HEK293 (cell line): ENCODE measurements at regions not wholly inside any gene's neighbourhood (a gene's known extent, or its start where the extent isn't known, plus 50 kb on each side); places are given as distances from the start of the nearest gene placed in this dataset.

Experiments used
- CTCF ChIA-PET: fragments of 350-600 bp; formaldehyde crosslinking; extraction: SDS; loops from one replicate; lab custom pipeline; 2021; ENCODE audit warnings: antibody characterized with exemption; lab: Yijun Ruan, JAX
- POLR2A ChIA-PET: fragments of 300-600 bp; formaldehyde crosslinking; extraction: SDS; loops from one replicate; lab custom pipeline; 2020; ENCODE audit warnings: antibody characterized with exemption, inconsistent platforms; lab: Yijun Ruan, JAX
- H3K27ac ChIP-seq: fragments of 200-500 bp; sonication (Bioruptor generic); 2 replicates; pipeline ENCODE4 v1.5.1; 2014; ENCODE audit warnings: low read depth, low read length, control low read depth, inconsistent platforms; ENCODE audit errors: extremely low read depth
- H3K36me3 ChIP-seq, 2 experiments: fragments of 200-500 bp in 1 of 2; sonication (Bioruptor generic) in 1 of 2; 1 replicate in 1 of 2; 2 replicates in 1 of 2; pipeline ENCODE4 v1.5.1; 2014 to 2017; ENCODE audit warnings: inconsistent platforms in 2 of 2, low read length in 2 of 2; ENCODE audit not compliant: control insufficient read depth in 2 of 2, insufficient read depth in 1 of 2
- H3K4me1 ChIP-seq: fragments of 200-500 bp; sonication (Bioruptor generic); 2 replicates; pipeline ENCODE4 v1.5.1; 2014; ENCODE audit warnings: mild to moderate bottlenecking, low read length, inconsistent platforms; ENCODE audit not compliant: control insufficient read depth, insufficient read depth
- H3K4me3 ChIP-seq: 2 replicates; pipeline ENCODE4 v1.5.1; 2011; ENCODE audit warnings: low read depth, mild to moderate bottlenecking, control low read depth, low read length, moderate library complexity
- H3K9me3 ChIP-seq: fragments of 200-500 bp; sonication (Bioruptor generic); 2 replicates; pipeline ENCODE4 v1.5.1; 2014; ENCODE audit warnings: low read depth, low read length, inconsistent platforms; ENCODE audit not compliant: control insufficient read depth, insufficient read depth
- ATF2 ChIP-seq: fragments of 450-650 bp; formaldehyde crosslinking; IDR thresholded peaks from 2 replicates; pipeline ENCODE4 v1.5.1; 2016; ENCODE audit warnings: missing biosample characterization, missing genetic modification characterization, low read depth
- CTCF ChIP-seq: fragments of 450-650 bp; formaldehyde crosslinking; IDR thresholded peaks from 2 replicates; pipeline ENCODE4 v1.5.1; 2016; ENCODE audit warnings: missing biosample characterization, missing genetic modification characterization
- GFI1B ChIP-seq: fragments of 450-650 bp; formaldehyde crosslinking; IDR thresholded peaks from 2 replicates; pipeline ENCODE4 v1.5.1; 2016; ENCODE audit warnings: missing biosample characterization, missing genetic modification characterization
- GLI4 ChIP-seq: fragments of 450-650 bp; formaldehyde crosslinking; IDR thresholded peaks from 2 replicates; pipeline ENCODE4 v1.5.1; 2016; ENCODE audit warnings: missing biosample characterization, missing genetic modification characterization
- KLF1 ChIP-seq: fragments of 450-650 bp; formaldehyde crosslinking; IDR thresholded peaks from 2 replicates; pipeline ENCODE4 v1.5.1; 2016; ENCODE audit warnings: missing biosample characterization, missing genetic modification characterization
- MEIS1 ChIP-seq: sonication (generic); formaldehyde crosslinking; IDR thresholded peaks from 2 replicates; pipeline ENCODE4 v1.8.1; 2022; ENCODE audit warnings: missing genetic modification reagents, mild to moderate bottlenecking, borderline replicate concordance
- OSR2 ChIP-seq: fragments of 450-650 bp; formaldehyde crosslinking; IDR thresholded peaks from 2 replicates; pipeline ENCODE4 v1.5.1; 2016; ENCODE audit warnings: missing biosample characterization, missing genetic modification characterization
- RBAK ChIP-seq: fragments of 450-650 bp; formaldehyde crosslinking; IDR thresholded peaks from 2 replicates; pipeline ENCODE4 v1.5.1; 2016; ENCODE audit warnings: missing biosample characterization, missing genetic modification characterization
- SP7 ChIP-seq: fragments of 450-650 bp; formaldehyde crosslinking; IDR thresholded peaks from 2 replicates; pipeline ENCODE4 v1.5.1; 2016; ENCODE audit warnings: missing biosample characterization, missing genetic modification characterization
- ZBTB21 ChIP-seq: fragments of 450-650 bp; formaldehyde crosslinking; IDR thresholded peaks from 2 replicates; pipeline ENCODE4 v1.5.1; 2017; ENCODE audit warnings: missing biosample characterization, missing genetic modification characterization
- ZBTB44 ChIP-seq: fragments of 450-650 bp; IDR thresholded peaks from 2 replicates; pipeline ENCODE4 v1.5.1; 2018; ENCODE audit warnings: missing biosample characterization, mild to moderate bottlenecking, missing genetic modification characterization
- ZBTB7A ChIP-seq: fragments of 450-650 bp; formaldehyde crosslinking; IDR thresholded peaks from 2 replicates; pipeline ENCODE4 v1.5.1; 2016; ENCODE audit warnings: low read depth, missing biosample characterization, missing genetic modification characterization
- ZEB2 ChIP-seq: fragments of 450-650 bp; formaldehyde crosslinking; IDR thresholded peaks from 2 replicates; pipeline ENCODE4 v1.5.1; 2016; ENCODE audit warnings: missing biosample characterization, missing genetic modification characterization
- ZFP3 ChIP-seq: fragments of 450-650 bp; formaldehyde crosslinking; IDR thresholded peaks from 2 replicates; pipeline ENCODE4 v1.5.1; 2016; ENCODE audit warnings: low read depth, missing biosample characterization, missing genetic modification characterization
- ZNF248 ChIP-seq: fragments of 450-650 bp; formaldehyde crosslinking; IDR thresholded peaks from 2 replicates; pipeline ENCODE4 v1.5.1; 2017; ENCODE audit warnings: missing biosample characterization, missing genetic modification characterization
- ZNF311 ChIP-seq: fragments of 450-650 bp; formaldehyde crosslinking; IDR thresholded peaks from 2 replicates; pipeline ENCODE4 v1.5.1; 2017; ENCODE audit warnings: missing biosample characterization, missing genetic modification characterization, borderline replicate concordance
- ZNF501 ChIP-seq: fragments of 450-650 bp; formaldehyde crosslinking; IDR thresholded peaks from 2 replicates; pipeline ENCODE4 v1.5.1; 2016; ENCODE audit warnings: missing biosample characterization, missing genetic modification characterization
- ZNF585B ChIP-seq: fragments of 450-650 bp; formaldehyde crosslinking; IDR thresholded peaks from 2 replicates; pipeline ENCODE4 v1.5.1; 2016; ENCODE audit warnings: missing biosample characterization, missing genetic modification characterization
- ZNF600 ChIP-seq: fragments of 450-650 bp; formaldehyde crosslinking; IDR thresholded peaks from 2 replicates; pipeline ENCODE4 v1.5.1; 2016; ENCODE audit warnings: missing biosample characterization, missing genetic modification characterization
- ZNF610 ChIP-seq: fragments of 450-650 bp; formaldehyde crosslinking; IDR thresholded peaks from 2 replicates; pipeline ENCODE4 v1.5.1; 2016; ENCODE audit warnings: missing biosample characterization, missing genetic modification characterization, borderline replicate concordance
- ZNF624 ChIP-seq: fragments of 450-650 bp; formaldehyde crosslinking; IDR thresholded peaks from 2 replicates; pipeline ENCODE4 v1.5.1; 2017; ENCODE audit warnings: missing biosample characterization, missing genetic modification characterization
- ZNF626 ChIP-seq: fragments of 450-650 bp; sonication (Bioruptor Pico); formaldehyde crosslinking; IDR thresholded peaks from 2 replicates; pipeline ENCODE4 v1.5.1; 2018; ENCODE audit warnings: missing biosample characterization, missing genetic modification characterization, inconsistent platforms
- ZNF768 ChIP-seq: fragments of 450-650 bp; formaldehyde crosslinking; IDR thresholded peaks from 2 replicates; pipeline ENCODE4 v1.5.1; 2018; ENCODE audit warnings: missing biosample characterization, mild to moderate bottlenecking, missing genetic modification characterization
- TF ChIP-seq, protein P1 (sequence below): fragments of 450-650 bp; formaldehyde crosslinking; IDR thresholded peaks from 2 replicates; pipeline ENCODE4 v1.5.1; 2016; ENCODE audit warnings: missing biosample characterization, missing genetic modification characterization

GRCh38 chr3:98974442-98974841 is 72.9 kb upstream of the DCBLD2 start:
- no peak overlapping the region for H3K4me3 ChIP-seq
- ChIA-PET CTCF (no interaction called here), POLR2A (no interaction called here)
- no peak for TF ChIP-seq GLI4 (tag by site-specific recombination)
- no peak for TF ChIP-seq KLF1 (tag by site-specific recombination)
- TF ChIP-seq ZNF501 (tag by site-specific recombination), result no peak
- TF ChIP-seq ZEB2, result no peak
- no peak for TF ChIP-seq OSR2 (tag by site-specific recombination)
- no peak for TF ChIP-seq ZNF624 (tag by site-specific recombination)
- no peak for TF ChIP-seq ZNF768 (tag by site-specific recombination)
- TF ChIP-seq ZNF610 (tag by site-specific recombination), result no peak
- TF ChIP-seq ZNF585B (tag by site-specific recombination), result no peak
- no peak for TF ChIP-seq RBAK
- no peak for TF ChIP-seq ZNF600 (tag by site-specific recombination)
- no peak for TF ChIP-seq ATF2
- TF ChIP-seq MEIS1 (CRISPR knock-in tag), result no peak
- no peak for TF ChIP-seq CTCF (tag by site-specific recombination)
- no peak for TF ChIP-seq ZFP3 (tag by site-specific recombination)
- no peak for TF ChIP-seq ZBTB21 (tag by site-specific recombination)
- no peak for TF ChIP-seq ZNF626 (tag by site-specific recombination)
- TF ChIP-seq, protein P1, sequence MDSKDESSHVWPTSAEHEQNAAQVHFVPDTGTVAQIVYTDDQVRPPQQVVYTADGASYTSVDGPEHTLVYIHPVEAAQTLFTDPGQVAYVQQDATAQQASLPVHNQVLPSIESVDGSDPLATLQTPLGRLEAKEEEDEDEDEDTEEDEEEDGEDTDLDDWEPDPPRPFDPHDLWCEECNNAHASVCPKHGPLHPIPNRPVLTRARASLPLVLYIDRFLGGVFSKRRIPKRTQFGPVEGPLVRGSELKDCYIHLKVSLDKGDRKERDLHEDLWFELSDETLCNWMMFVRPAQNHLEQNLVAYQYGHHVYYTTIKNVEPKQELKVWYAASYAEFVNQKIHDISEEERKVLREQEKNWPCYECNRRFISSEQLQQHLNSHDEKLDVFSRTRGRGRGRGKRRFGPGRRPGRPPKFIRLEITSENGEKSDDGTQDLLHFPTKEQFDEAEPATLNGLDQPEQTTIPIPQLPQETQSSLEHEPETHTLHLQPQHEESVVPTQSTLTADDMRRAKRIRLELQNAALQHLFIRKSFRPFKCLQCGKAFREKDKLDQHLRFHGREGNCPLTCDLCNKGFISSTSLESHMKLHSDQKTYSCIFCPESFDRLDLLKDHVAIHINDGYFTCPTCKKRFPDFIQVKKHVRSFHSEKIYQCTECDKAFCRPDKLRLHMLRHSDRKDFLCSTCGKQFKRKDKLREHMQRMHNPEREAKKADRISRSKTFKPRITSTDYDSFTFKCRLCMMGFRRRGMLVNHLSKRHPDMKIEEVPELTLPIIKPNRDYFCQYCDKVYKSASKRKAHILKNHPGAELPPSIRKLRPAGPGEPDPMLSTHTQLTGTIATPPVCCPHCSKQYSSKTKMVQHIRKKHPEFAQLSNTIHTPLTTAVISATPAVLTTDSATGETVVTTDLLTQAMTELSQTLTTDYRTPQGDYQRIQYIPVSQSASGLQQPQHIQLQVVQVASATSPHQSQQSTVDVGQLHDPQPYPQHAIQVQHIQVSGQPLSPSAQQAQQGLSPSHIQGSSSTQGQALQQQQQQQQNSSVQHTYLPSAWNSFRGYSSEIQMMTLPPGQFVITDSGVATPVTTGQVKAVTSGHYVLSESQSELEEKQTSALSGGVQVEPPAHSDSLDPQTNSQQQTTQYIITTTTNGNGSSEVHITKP, result no peak
- TF ChIP-seq ZNF311 (tag by site-specific recombination), result no peak
- no peak for TF ChIP-seq SP7 (tag by site-specific recombination)
- H3K9me3 ChIP-seq, result no peaks in the 10 kb centered on the region
- no peaks in the 10 kb centered on the region for H3K36me3 ChIP-seq
- no peaks in the 10 kb centered on the region; the same call in 1 of the 2 replicates for H3K4me1 ChIP-seq
- H3K27ac ChIP-seq, result no peak overlapping the region

- no peak overlapping the region for H3K27ac ChIP-seq
- no peaks in the 10 kb centered on the region; the same call in 1 of the 2 replicates for H3K4me1 ChIP-seq
- POLR2A ChIA-PET, result interaction anchor here (1.4 kb wide), 1 partner anchor 71 kb away, joined by 6 read pairs; the partner anchor contains the start of gene DCBLD2
- TF ChIP-seq ZBTB44 (tag by site-specific recombination) (no peak), GFI1B (tag by site-specific recombination) (no peak), ZNF248 (no peak), ZBTB7A (no peak), ZNF610 (tag by site-specific recombination) (no peak)
- no peaks in the 10 kb centered on the region for H3K36me3 ChIP-seq
- CTCF ChIA-PET, result no interaction called here
- H3K4me3 ChIP-seq, result no peak overlapping the region
- H3K9me3 ChIP-seq, result no peaks in the 10 kb centered on the region
Measured at GRCh38 chr3:98972720-98973119, 71.2 kb upstream of the DCBLD2 start.
